Cardiac fibroblast (primary cell): ENCODE measurements at regions not wholly inside any gene's neighbourhood (a gene's known extent, or its start where the extent isn't known, plus 50 kb on each side); places are given as distances from the start of the nearest gene placed in this dataset.

Source experiments
- DNase-seq, 2 donors: peaks; one replicate each; pipeline versions ENCODE4 v3.0.0 to v3.0.0-alpha.2; 2010; ENCODE audit warnings: low read depth in 2 of 2
- H3K4me3 ChIP-seq, 2 donors: replicated peaks in 1 of 2; 1 replicate in 1 of 2; 2 replicates in 1 of 2; pipeline ENCODE4 v1.5.1; 2011; ENCODE audit warnings: low read depth in 2 of 2, low read length in 2 of 2, mild to moderate bottlenecking in 2 of 2, moderate library complexity in 1 of 2
- TF ChIP-seq, protein P1 (sequence below): IDR thresholded peaks from one replicate; pipeline ENCODE4 v1.5.1; 2011; ENCODE audit warnings: low read depth, mild to moderate bottlenecking, low read length, inconsistent platforms

DNA sequence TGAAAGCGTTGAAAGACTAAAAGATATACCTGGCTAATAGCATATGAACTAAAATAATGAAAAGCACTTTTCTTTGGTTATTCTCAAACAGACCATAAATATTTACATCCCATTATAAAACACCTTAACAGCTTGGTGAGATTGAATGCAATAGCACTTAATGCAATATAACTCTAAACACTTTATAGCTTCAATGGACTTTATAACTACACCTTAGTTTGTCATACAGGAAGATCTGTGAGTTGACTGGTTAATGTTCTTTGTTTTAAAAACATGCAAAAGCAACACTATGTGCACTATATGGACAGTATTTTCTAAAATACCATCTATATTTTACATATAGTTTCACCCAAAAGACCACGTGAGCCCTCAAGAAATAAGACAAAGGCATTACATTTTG lies 353.3 kb upstream of the ACVR2A start:
- TF ChIP-seq, protein P1, sequence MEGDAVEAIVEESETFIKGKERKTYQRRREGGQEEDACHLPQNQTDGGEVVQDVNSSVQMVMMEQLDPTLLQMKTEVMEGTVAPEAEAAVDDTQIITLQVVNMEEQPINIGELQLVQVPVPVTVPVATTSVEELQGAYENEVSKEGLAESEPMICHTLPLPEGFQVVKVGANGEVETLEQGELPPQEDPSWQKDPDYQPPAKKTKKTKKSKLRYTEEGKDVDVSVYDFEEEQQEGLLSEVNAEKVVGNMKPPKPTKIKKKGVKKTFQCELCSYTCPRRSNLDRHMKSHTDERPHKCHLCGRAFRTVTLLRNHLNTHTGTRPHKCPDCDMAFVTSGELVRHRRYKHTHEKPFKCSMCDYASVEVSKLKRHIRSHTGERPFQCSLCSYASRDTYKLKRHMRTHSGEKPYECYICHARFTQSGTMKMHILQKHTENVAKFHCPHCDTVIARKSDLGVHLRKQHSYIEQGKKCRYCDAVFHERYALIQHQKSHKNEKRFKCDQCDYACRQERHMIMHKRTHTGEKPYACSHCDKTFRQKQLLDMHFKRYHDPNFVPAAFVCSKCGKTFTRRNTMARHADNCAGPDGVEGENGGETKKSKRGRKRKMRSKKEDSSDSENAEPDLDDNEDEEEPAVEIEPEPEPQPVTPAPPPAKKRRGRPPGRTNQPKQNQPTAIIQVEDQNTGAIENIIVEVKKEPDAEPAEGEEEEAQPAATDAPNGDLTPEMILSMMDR = no peak
- DNase-seq = no peak

DNA sequence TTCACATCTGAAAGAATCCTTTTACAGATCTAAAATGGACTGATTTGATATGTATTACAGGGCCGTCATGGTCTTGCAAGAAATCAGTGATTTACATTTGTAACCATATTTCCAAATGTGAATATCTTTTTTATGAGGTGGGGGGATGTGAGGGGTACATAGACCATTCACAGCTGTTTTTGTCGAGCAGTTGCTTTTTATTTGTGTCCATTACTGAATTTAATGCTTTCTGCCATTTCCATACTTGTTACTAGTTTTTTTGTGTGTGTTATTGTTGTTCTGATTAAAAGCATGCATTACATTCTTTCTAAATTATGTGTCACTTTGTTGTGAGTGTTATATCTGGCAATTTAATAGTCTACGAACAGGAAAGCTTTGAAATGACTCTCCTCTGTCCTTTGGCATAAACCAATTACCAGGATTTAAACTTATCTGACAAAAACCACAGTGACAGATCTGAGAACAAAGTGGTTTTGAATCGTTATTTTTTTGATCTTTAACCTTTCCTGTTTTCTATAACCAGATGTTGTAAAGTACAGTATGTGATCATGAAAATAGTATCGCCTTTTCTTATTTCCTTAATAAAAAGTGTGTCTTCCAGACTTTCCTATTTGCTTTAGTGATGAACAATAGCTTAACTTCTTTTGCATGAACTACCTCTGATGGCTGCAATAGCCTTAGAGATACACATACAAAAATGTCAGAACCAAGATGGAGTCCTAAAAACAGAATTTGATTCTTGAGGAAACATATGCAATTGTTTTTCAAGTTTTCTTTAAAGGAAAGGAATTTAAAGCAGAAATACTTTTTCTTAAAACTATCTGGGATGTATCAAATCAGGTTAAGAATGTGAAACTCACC lies 354.2 kb upstream of the ACVR2A start:
- TF ChIP-seq, protein P1 = no peak
- no peak overlapping the region for H3K4me3 ChIP-seq
- DNase-seq = no peak

More for the DNA sequence above, 353.3 kb upstream of the ACVR2A start:
- H3K4me3 ChIP-seq = no peak overlapping the region

DNA sequence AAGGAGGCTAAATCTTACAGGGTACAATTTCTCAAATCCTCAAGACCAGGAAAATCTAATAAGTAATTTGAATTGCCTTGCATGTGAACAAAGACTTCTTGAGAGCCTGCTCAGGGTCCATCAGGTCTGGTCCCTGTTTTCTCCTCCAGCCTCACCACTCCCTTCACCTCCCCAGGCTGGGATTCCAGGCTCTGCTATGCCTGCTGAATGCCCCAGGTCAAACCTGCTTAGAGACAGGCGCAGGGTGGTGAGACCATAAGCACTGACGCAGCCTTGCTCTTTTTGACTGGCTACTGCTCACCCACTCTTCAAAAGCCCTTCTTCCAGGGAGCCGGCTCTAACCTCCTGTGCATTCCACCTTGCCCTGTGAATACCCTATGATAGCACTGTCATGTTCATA lies 356.4 kb upstream of the ACVR2A start:
- no peak for DNase-seq
- no peak overlapping the region for H3K4me3 ChIP-seq
- TF ChIP-seq, protein P1 = no peak

DNA sequence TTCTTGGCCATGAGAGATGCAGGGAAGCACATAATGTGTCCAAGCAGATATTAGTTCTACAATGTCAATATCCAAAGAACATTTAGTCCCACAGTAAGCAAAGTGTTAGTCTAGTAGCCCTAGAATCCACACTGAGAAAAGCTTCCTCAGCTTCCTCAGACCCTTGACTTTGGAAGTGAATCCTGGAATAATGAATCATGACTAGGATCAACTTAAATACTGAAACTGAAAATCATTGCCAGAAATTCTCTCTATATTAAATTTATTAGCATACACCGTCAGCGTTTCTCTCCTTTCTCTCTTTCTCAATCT lies 356.9 kb upstream of the ACVR2A start:
- DNase-seq = no peak
- TF ChIP-seq, protein P1 = no peak
- H3K4me3 ChIP-seq = no peak overlapping the region

DNA sequence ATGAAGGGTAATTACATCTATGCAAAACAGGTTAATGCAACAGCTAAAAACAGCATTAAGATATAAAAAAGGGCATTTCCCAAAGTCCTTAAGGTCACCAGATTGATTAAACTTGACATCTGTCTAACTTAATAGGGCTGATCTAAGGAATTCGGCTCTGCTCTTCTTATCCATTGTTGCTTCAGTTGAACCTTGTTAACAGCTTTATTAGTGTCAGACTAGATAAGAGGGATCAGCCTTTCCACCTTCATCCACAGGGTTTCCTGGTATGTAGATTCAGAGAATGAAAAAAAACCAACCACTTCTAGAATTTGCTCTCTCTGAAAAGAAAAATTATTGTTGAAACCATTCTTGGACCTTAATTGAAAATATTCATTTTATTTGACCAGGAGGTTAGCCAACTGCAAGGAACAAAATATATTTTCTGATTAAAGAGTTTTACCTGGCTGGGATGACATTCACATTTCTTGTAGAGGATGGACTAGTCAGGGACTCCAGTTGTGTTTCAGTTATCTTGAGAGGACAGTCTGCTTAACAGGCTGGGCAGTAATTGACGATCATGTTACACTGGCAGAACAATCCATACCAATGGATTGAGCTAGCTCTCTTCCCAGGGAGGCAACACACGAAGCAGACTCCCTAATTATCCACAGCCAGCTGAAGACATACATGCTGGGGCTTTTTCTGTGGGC lies 357.4 kb upstream of the ACVR2A start:
- TF ChIP-seq, protein P1 = no peak
- H3K4me3 ChIP-seq = no peak overlapping the region
- no peak for DNase-seq

DNA sequence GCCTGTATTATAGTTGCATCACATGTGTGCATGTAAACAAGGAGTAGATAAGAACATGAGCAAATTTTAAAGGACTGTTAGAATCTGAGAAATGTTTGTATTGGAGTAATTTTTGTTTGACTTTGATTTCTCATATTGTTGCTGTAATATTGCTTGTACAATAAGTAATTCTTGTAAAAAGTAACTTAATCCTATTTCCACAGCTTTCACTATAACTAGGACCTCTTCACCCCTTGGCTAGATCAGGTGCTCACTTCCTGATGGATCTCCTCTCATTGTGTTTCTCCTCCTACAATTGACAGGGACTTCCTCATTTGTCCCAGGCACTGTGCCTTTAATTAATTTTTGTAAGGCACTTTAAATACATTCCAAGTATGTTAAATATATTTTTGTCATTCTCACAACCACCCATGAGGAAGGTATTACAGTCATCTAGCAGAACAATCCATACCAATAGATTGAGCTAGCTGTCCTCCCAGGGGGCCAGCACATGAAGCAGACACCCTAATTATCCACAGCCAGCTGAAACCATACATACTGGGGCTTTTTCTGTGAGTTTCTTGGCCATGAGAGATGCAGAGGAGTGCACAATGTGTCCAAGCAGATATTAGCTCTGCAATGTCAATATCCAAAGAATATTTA lies 359.5 kb upstream of the ACVR2A start:
- DNase-seq = no peak
- TF ChIP-seq, protein P1 = no peak
- no peak overlapping the region for H3K4me3 ChIP-seq
